Neural progenitor cell (in vitro differentiated cells): ENCODE measurements at regions not wholly inside any gene's neighbourhood (a gene's known extent, or its start where the extent isn't known, plus 50 kb on each side); places are given as distances from the start of the nearest gene placed in this dataset.
"Not testable (repeated sequence)": the region's sequence is repeated elsewhere in the genome, so short reads cannot be mapped to it uniquely, and the experiment has no call there.

ENCODE experiments used
- DNase-seq: peaks from one replicate; pipeline ENCODE4 v3.0.0-alpha.2; 2016; ENCODE audit warnings: low spot score
- H2AFZ ChIP-seq: fragments of 200-600 bp; sonication (generic); replicated peaks from 2 replicates; pipeline ENCODE4 v1.6.1; 2016; ENCODE audit warnings: antibody characterized with exemption
- H3F3A ChIP-seq: fragments of 200-600 bp; sonication (generic); 2 replicates; pipeline ENCODE4 v1.6.1; 2016; ENCODE audit warnings: antibody characterized with exemption, low read depth
- H3K27ac ChIP-seq: fragments of 200-600 bp; sonication (generic); 2 replicates; pipeline ENCODE4 v1.5.1; 2016; ENCODE audit warnings: mild to moderate bottlenecking
- H3K27me3 ChIP-seq: fragments of 200-600 bp; sonication (generic); 2 replicates; pipeline ENCODE4 v1.6.1; 2016; ENCODE audit warnings: mild to moderate bottlenecking, moderate library complexity
- H3K36me3 ChIP-seq: fragments of 200-600 bp; sonication (generic); 2 replicates; pipeline ENCODE4 v1.5.1; 2016
- H3K4me1 ChIP-seq: fragments of 200-600 bp; sonication (generic); 2 replicates; pipeline ENCODE4 v1.6.1; 2016; ENCODE audit warnings: mixed run types
- H3K4me2 ChIP-seq: fragments of 200-600 bp; sonication (generic); 2 replicates; pipeline ENCODE4 v1.6.1; 2016
- H3K4me3 ChIP-seq: fragments of 200-600 bp; sonication (generic); 2 replicates; pipeline ENCODE4 v1.5.1; 2016
- H3K79me2 ChIP-seq: fragments of 200-600 bp; sonication (generic); 2 replicates; pipeline ENCODE4 v1.6.1; 2016; ENCODE audit warnings: low read depth
- H3K9ac ChIP-seq: fragments of 200-600 bp; sonication (generic); 2 replicates; pipeline ENCODE4 v1.6.1; 2016
- H3K9me3 ChIP-seq: fragments of 200-600 bp; sonication (generic); 2 replicates; pipeline ENCODE4 v1.5.1; 2016; ENCODE audit warnings: low read depth
- H4K20me1 ChIP-seq: fragments of 200-600 bp; sonication (generic); 2 replicates; pipeline ENCODE4 v1.6.1; 2016; ENCODE audit warnings: low read depth
- H3K27ac Mint-ChIP-seq: 3 replicates; pipeline ENCODE4 v1.8.0; 2021; ENCODE audit warnings: mixed read lengths
- H3K27me3 Mint-ChIP-seq: 2 replicates; pipeline ENCODE4 v1.8.0; 2022; ENCODE audit warnings: low read depth, mild to moderate bottlenecking, inconsistent platforms, moderate library complexity, mixed read lengths; ENCODE audit not compliant: insufficient read depth
- H3K36me3 Mint-ChIP-seq: 3 replicates; pipeline ENCODE4 v1.8.0; 2021; ENCODE audit warnings: mixed read lengths
- H3K4me1 Mint-ChIP-seq: 3 replicates; pipeline ENCODE4 v1.8.0; 2021; ENCODE audit warnings: mixed read lengths
- H3K4me3 Mint-ChIP-seq: 3 replicates; pipeline ENCODE4 v1.8.0; 2021; ENCODE audit warnings: mild to moderate bottlenecking, moderate library complexity, mixed read lengths
- H3K9me3 Mint-ChIP-seq: 3 replicates; pipeline ENCODE4 v1.8.0; 2020; ENCODE audit warnings: mixed read lengths
- EZH2 ChIP-seq: fragments of 200-600 bp; sonication (generic); IDR thresholded peaks from 2 replicates; pipeline ENCODE4 v1.6.1; 2017; ENCODE audit warnings: antibody characterized with exemption, mild to moderate bottlenecking, moderate library complexity
- EZH2phosphoT487 ChIP-seq: fragments of 200-600 bp; sonication (generic); IDR thresholded peaks from 2 replicates; pipeline ENCODE4 v1.6.1; 2017; ENCODE audit warnings: antibody characterized with exemption
- TF ChIP-seq, protein P1 (sequence below): fragments of 200-600 bp; sonication (generic); IDR thresholded peaks from 2 replicates; pipeline ENCODE4 v1.5.1; 2017; ENCODE audit warnings: antibody characterized with exemption, mild to moderate bottlenecking

GRCh38 chr1:187744665-187745064 is 915.9 kb downstream of the PLA2G4A start:
- Mint-ChIP-seq H3K27me3 (no peaks in the 10 kb centered on the region), H3K36me3 (no peaks in the 10 kb centered on the region), H3K4me3 (no peak overlapping the region), H3K9me3 (no peaks in the 10 kb centered on the region), H3K27ac (no peak overlapping the region), H3K4me1 (no peaks in the 10 kb centered on the region)
- H3K9me3 ChIP-seq: no peaks in the 10 kb centered on the region
- H2AFZ ChIP-seq: no peak overlapping the region
- H3F3A ChIP-seq: no peaks in the 10 kb centered on the region
- no peaks in the 10 kb centered on the region for H3K4me1 ChIP-seq
- H3K36me3 ChIP-seq: no peaks in the 10 kb centered on the region
- no peaks in the 10 kb centered on the region for H4K20me1 ChIP-seq
- H3K27me3 ChIP-seq: no peaks in the 10 kb centered on the region
- no peak overlapping the region for H3K4me3 ChIP-seq
- no peak overlapping the region for H3K27ac ChIP-seq
- no peak for DNase-seq
- H3K4me2 ChIP-seq: no peak overlapping the region
- TF ChIP-seq EZH2phosphoT487 (no peak), EZH2 (no peak)
- TF ChIP-seq, protein P1, sequence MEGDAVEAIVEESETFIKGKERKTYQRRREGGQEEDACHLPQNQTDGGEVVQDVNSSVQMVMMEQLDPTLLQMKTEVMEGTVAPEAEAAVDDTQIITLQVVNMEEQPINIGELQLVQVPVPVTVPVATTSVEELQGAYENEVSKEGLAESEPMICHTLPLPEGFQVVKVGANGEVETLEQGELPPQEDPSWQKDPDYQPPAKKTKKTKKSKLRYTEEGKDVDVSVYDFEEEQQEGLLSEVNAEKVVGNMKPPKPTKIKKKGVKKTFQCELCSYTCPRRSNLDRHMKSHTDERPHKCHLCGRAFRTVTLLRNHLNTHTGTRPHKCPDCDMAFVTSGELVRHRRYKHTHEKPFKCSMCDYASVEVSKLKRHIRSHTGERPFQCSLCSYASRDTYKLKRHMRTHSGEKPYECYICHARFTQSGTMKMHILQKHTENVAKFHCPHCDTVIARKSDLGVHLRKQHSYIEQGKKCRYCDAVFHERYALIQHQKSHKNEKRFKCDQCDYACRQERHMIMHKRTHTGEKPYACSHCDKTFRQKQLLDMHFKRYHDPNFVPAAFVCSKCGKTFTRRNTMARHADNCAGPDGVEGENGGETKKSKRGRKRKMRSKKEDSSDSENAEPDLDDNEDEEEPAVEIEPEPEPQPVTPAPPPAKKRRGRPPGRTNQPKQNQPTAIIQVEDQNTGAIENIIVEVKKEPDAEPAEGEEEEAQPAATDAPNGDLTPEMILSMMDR: no peak
- no peaks in the 10 kb centered on the region for H3K79me2 ChIP-seq
- H3K9ac ChIP-seq: no peak overlapping the region

DNA sequence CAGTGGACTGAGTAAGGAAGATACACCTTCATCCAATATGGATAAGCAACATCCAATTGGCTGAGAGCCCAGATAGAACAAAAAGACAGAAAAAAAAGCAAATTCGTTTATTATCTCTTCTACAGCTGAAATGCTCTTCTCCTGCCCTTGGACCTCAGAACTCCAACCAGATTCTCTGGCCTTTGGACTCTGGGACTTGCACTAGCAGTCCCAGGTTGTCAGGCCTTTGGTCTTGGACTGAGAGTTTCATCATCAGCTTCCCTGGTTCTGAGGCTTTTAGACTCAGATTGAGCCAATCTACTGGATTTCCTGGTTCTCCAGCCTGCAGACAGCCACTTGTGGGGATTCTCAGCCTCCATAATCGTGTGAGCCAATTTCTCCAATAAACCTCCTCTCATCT is 926.8 kb downstream of the PLA2G4A start:
- Histone ChIP-seq H3K9ac (no peak overlapping the region), H3K4me2 (no peak overlapping the region), H4K20me1 (no peaks in the 10 kb centered on the region), H3K9me3 (no peaks in the 10 kb centered on the region), H3K27ac (no peak overlapping the region), H3K4me1 (no peaks in the 10 kb centered on the region), H3K27me3 (no peaks in the 10 kb centered on the region), H3F3A (no peaks in the 10 kb centered on the region), H3K79me2 (no peaks in the 10 kb centered on the region), H3K36me3 (no peaks in the 10 kb centered on the region), H3K4me3 (no peak overlapping the region), H2AFZ (no peak overlapping the region)
- H3K27ac Mint-ChIP-seq: no peak overlapping the region
- H3K36me3 Mint-ChIP-seq: no peaks in the 10 kb centered on the region
- no peaks in the 10 kb centered on the region for H3K27me3 Mint-ChIP-seq
- H3K4me1 Mint-ChIP-seq: no peaks in the 10 kb centered on the region
- no peaks in the 10 kb centered on the region for H3K9me3 Mint-ChIP-seq
- no peak overlapping the region for H3K4me3 Mint-ChIP-seq
- no peak for TF ChIP-seq EZH2phosphoT487
- no peak for TF ChIP-seq EZH2
- TF ChIP-seq, protein P1: no peak
- no peak for DNase-seq

- not testable (repeated sequence) for H3K27ac ChIP-seq, H3K9me3 ChIP-seq, H3K4me3 Mint-ChIP-seq, H3K27me3 ChIP-seq, H3K36me3 ChIP-seq, H3F3A ChIP-seq, H3K27ac Mint-ChIP-seq, H3K9me3 Mint-ChIP-seq, H3K27me3 Mint-ChIP-seq, H3K4me1 Mint-ChIP-seq, H4K20me1 ChIP-seq, H3K4me3 ChIP-seq, H3K9ac ChIP-seq, H2AFZ ChIP-seq, H3K79me2 ChIP-seq, H3K4me1 ChIP-seq, DNase-seq, H3K4me2 ChIP-seq, H3K36me3 Mint-ChIP-seq
Observed at GRCh38 chr1:187756684-187757083, 927.9 kb downstream of the PLA2G4A start.

DNA sequence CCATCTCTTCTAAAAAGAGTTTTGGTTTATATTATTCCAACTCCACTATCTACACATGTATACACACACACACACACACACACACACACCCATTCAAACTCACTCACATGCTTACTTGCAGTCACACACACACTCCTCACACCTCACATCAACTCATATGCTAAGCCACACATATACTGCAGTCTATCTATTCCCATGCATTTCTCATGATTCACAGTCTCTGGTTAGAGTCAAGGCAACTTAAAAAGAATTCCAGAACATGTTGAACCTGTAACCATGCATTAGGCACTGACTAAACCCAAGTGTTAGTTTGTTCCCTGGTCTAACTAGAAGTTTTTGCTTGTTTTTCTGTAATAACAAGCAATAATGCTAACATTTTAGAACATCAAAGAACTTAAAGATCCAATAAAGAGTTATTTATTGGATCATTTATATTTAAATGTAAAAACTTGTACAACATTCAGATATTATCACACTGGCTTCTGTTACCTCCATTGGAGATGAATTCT is 931.1 kb downstream of the PLA2G4A start:
- H3K27me3 Mint-ChIP-seq: no peaks in the 10 kb centered on the region
- no peaks in the 10 kb centered on the region for H3K36me3 ChIP-seq
- H3K4me2 ChIP-seq: no peak overlapping the region
- no peak overlapping the region for H2AFZ ChIP-seq
- H3K27ac Mint-ChIP-seq: no peak overlapping the region
- TF ChIP-seq EZH2phosphoT487: no peak
- no peak for TF ChIP-seq EZH2
- TF ChIP-seq, protein P1: no peak
- no peaks in the 10 kb centered on the region for H3K9me3 Mint-ChIP-seq
- H3K36me3 Mint-ChIP-seq: no peaks in the 10 kb centered on the region
- H3K4me3 ChIP-seq: no peak overlapping the region
- no peaks in the 10 kb centered on the region for H3K9me3 ChIP-seq
- no peak overlapping the region for H3K9ac ChIP-seq
- H3F3A ChIP-seq: no peaks in the 10 kb centered on the region
- no peak overlapping the region for H3K4me3 Mint-ChIP-seq
- H3K27ac ChIP-seq: no peak overlapping the region
- no peaks in the 10 kb centered on the region for H3K27me3 ChIP-seq
- no peaks in the 10 kb centered on the region for H3K4me1 ChIP-seq
- no peaks in the 10 kb centered on the region for H3K4me1 Mint-ChIP-seq
- no peaks in the 10 kb centered on the region for H4K20me1 ChIP-seq
- no peak for DNase-seq
- H3K79me2 ChIP-seq: no peaks in the 10 kb centered on the region
